Mesenchymal stem cell (in vitro differentiated cells and primary cell): ENCODE measurements at regions not wholly inside any gene's neighbourhood (a gene's known extent, or its start where the extent isn't known, plus 50 kb on each side); places are given as distances from the start of the nearest gene placed in this dataset.

Experiments
- DNase-seq: peaks from one replicate; pipeline ENCODE4 v3.0.0-alpha.2; 2013
- H2AFZ ChIP-seq: one replicate; pipeline ENCODE4 v1.6.1; 2013; ENCODE audit warnings: low read depth, mild to moderate bottlenecking, control low read depth, inconsistent platforms, low read length, moderate library complexity
- H2AK5ac ChIP-seq: 2 replicates; pipeline ENCODE4 v1.6.1; 2013; ENCODE audit warnings: low read length, moderate library complexity, mild to moderate bottlenecking, inconsistent platforms; ENCODE audit not compliant: severe bottlenecking
- H2BK120ac ChIP-seq: one replicate; pipeline ENCODE4 v1.6.1; 2013; ENCODE audit warnings: low read depth, mild to moderate bottlenecking, inconsistent platforms, low read length, moderate library complexity
- H2BK12ac ChIP-seq, 2 experiments: one replicate each; pipeline ENCODE4 v1.6.1; 2013; ENCODE audit warnings: inconsistent platforms in 2 of 2, low read length in 2 of 2, mild to moderate bottlenecking in 2 of 2, moderate library complexity in 2 of 2, control low read depth in 1 of 2
- H2BK15ac ChIP-seq: one replicate; pipeline ENCODE4 v1.6.1; 2013; ENCODE audit warnings: mild to moderate bottlenecking, low read depth, inconsistent platforms; ENCODE audit not compliant: poor library complexity, severe bottlenecking
- H2BK5ac ChIP-seq: 2 replicates; pipeline ENCODE4 v1.6.1; 2013; ENCODE audit warnings: low read depth, mild to moderate bottlenecking, low read length, control low read depth, inconsistent platforms; ENCODE audit not compliant: poor library complexity, severe bottlenecking
- H3K14ac ChIP-seq, 2 experiments: one replicate each; pipeline ENCODE4 v1.6.1; 2013; ENCODE audit warnings: inconsistent platforms in 2 of 2, low read length in 2 of 2, control low read depth in 1 of 2, mild to moderate bottlenecking in 1 of 2, moderate library complexity in 1 of 2
- H3K18ac ChIP-seq, 2 experiments: one replicate each; pipeline ENCODE4 v1.6.1; 2013; ENCODE audit warnings: inconsistent platforms in 2 of 2, low read length in 2 of 2, control low read depth in 1 of 2, low read depth in 1 of 2, mild to moderate bottlenecking in 1 of 2
- H3K23ac ChIP-seq, 2 experiments: one replicate each; pipeline ENCODE4 v1.6.1; 2013; ENCODE audit warnings: inconsistent platforms in 2 of 2, low read length in 2 of 2, mild to moderate bottlenecking in 2 of 2, moderate library complexity in 2 of 2, control low read depth in 1 of 2
- H3K27ac ChIP-seq: 2 replicates; pipeline ENCODE4 v1.5.1; 2013; ENCODE audit warnings: mild to moderate bottlenecking, moderate library complexity, low read length, control low read depth, inconsistent platforms; ENCODE audit not compliant: poor library complexity, severe bottlenecking
- H3K27me3 ChIP-seq, 2 experiments: 2 replicates each; pipeline versions ENCODE4 v1.6.1 to v1.7.0; 2013; ENCODE audit warnings: low read length in 2 of 2, mild to moderate bottlenecking in 2 of 2, moderate library complexity in 2 of 2, control low read depth in 1 of 2, inconsistent platforms in 1 of 2; ENCODE audit not compliant: control insufficient read depth in 1 of 2, insufficient read depth in 1 of 2
- H3K36me3 ChIP-seq, 2 experiments: 2 replicates each; pipeline versions ENCODE4 v1.6.1 to v1.7.0; 2013; ENCODE audit warnings: low read length in 2 of 2, control low read depth in 1 of 2, inconsistent platforms in 1 of 2, low read depth in 1 of 2, mild to moderate bottlenecking in 1 of 2; ENCODE audit not compliant: insufficient read depth in 2 of 2, control insufficient read depth in 1 of 2
- H3K4ac ChIP-seq, 2 experiments: one replicate each; pipeline ENCODE4 v1.6.1; 2013; ENCODE audit warnings: inconsistent platforms in 2 of 2, low read length in 2 of 2, mild to moderate bottlenecking in 2 of 2, moderate library complexity in 2 of 2, control low read depth in 1 of 2, low read depth in 1 of 2
- H3K4me1 ChIP-seq: 2 replicates; pipeline ENCODE4 v1.6.1; 2013; ENCODE audit warnings: low read depth, low read length, control low read depth; ENCODE audit not compliant: control insufficient read depth, insufficient read depth
- H3K4me2 ChIP-seq: 2 replicates; pipeline ENCODE4 v1.6.1; 2013; ENCODE audit warnings: low read length, mild to moderate bottlenecking, inconsistent platforms; ENCODE audit not compliant: poor library complexity, severe bottlenecking
- H3K4me3 ChIP-seq, 2 experiments: 2 replicates each; pipeline versions ENCODE4 v1.5.1 to v1.7.0; 2013; ENCODE audit warnings: low read length in 2 of 2, mild to moderate bottlenecking in 2 of 2, control low read depth in 1 of 2, low read depth in 1 of 2; ENCODE audit not compliant: insufficient read depth in 1 of 2
- H3K79me1 ChIP-seq: replicated peaks from 2 replicates; pipeline ENCODE4 v1.6.1; 2013; ENCODE audit warnings: mild to moderate bottlenecking, control low read depth, low read length, inconsistent platforms; ENCODE audit not compliant: poor library complexity, severe bottlenecking
- H3K9ac ChIP-seq: 2 replicates; pipeline ENCODE4 v1.7.0; 2013; ENCODE audit warnings: mild to moderate bottlenecking, low read length, moderate library complexity
- H3K9me3 ChIP-seq: 2 replicates; pipeline ENCODE4 v1.7.0; 2013; ENCODE audit warnings: mild to moderate bottlenecking, low read length; ENCODE audit not compliant: control insufficient read depth
- H4K8ac ChIP-seq: one replicate; pipeline ENCODE4 v1.6.1; 2013; ENCODE audit warnings: inconsistent platforms, mild to moderate bottlenecking, low read length, moderate library complexity
- H4K91ac ChIP-seq: one replicate; pipeline ENCODE4 v1.6.1; 2013; ENCODE audit warnings: mild to moderate bottlenecking, low read length, inconsistent platforms
- WGBS: methylation state at CpG from one replicate; pipeline ENCODE4 v1.1.7; 2013; ENCODE audit warnings: mixed read lengths; 5-methylcytosine and 5-hydroxymethylcytosine counted together

DNA sequence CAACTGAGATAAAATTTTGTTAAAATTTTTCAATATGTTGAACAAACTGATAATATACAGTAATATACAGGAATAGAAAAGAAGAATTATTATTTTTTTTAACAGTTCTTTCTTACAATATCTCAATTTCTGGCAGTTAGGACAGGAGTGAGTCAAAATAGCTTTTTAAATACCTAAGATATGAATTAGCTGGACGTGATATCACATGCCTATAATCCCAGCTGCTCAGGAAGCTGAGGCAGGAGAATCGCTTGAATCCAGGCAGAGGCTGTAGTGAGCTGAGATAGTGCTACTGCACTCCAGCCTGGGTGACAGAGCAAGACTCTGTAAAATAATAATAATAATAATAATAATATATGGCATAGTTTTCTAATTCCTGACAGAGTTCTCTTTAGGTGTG, 1039.3 kb downstream of the STPG2 start:
- 90% methylated on average over 2 of the region's 2 CpGs for WGBS
- H2AK5ac ChIP-seq, result no peak overlapping the region
- H3K4me1 ChIP-seq, result no peaks in the 10 kb centered on the region

DNA sequence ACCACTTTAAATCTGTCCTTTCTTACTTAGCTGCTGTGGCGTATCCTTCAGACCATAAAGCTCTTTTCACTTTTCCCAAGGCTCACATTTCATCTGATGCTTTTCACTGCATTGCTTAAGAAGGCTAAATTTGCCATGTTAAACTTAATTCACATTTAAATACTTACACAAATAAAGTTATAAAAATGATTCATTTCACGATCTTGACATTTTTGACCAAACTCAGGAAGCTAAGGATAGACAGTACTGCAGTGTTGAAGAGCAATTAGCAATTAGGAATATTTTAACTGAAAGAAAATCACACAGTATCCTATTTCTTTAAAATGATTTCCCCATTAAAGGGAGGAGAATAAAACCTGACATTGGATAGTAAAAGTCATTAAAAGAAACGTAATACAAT, 1038.6 kb downstream of the STPG2 start:
- H3K79me1 ChIP-seq, result no peaks in the 10 kb centered on the region

More for the DNA sequence above, 1039.3 kb downstream of the STPG2 start:
- H2BK120ac ChIP-seq, result no peak overlapping the region
- H2BK15ac ChIP-seq, result no peak overlapping the region
- no peak overlapping the region for H3K27ac ChIP-seq
- no peak overlapping the region for H4K8ac ChIP-seq
- H3K18ac ChIP-seq, result no peak overlapping the region
- H2AFZ ChIP-seq, result no peak overlapping the region
- no peak overlapping the region for H3K4me2 ChIP-seq
- H3K4ac ChIP-seq, result no peak overlapping the region
- H3K79me1 ChIP-seq, result no peaks in the 10 kb centered on the region
- no peak overlapping the region for H3K14ac ChIP-seq
- H3K4me3 ChIP-seq, result no peak overlapping the region
- H3K9me3 ChIP-seq, result no peaks in the 10 kb centered on the region
- no peak overlapping the region for H2BK5ac ChIP-seq
- no peak overlapping the region for H4K91ac ChIP-seq
- H3K36me3 ChIP-seq, result no peaks in the 10 kb centered on the region
- H2BK12ac ChIP-seq, result no peak overlapping the region
- H3K23ac ChIP-seq, result no peak overlapping the region
- DNase-seq, result no peak
- no peaks in the 10 kb centered on the region for H3K27me3 ChIP-seq
- no peak overlapping the region for H3K9ac ChIP-seq

DNA sequence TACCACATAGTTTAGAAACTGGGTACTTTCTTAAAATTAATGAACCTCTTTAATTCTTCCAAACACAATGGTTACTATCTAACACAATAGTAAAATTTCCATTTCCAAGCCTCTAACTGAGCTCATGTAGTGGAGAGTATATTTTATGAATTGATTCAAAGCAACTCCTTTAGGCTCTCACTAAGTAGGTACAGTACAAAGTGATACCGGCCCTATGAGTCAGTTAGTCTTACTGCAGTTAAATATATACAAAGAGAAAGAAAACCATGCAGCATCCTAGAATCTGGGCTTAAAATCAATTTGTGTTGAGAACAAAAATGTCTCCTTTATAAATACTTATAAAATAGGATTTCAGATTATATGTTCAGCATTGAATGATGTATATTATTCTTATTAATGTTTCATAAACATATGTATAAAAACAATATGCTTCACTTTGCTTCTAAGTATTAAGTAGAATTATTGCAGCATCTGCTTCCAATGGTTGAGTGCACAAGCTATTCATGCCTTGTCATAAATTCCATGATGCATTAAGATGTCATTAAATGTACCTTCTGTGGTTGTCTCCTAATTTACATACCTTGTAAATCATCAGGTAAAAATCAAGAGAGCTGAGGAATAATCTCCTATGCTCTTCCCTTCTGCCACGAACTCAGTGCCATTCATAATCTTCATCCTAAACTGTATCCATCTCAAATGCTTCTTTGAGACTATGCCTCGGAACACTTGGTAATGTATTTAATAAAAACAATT, 1037.8 kb downstream of the STPG2 start:
- Histone ChIP-seq H3K36me3 (no peaks in the 10 kb centered on the region), H3K23ac (no peak overlapping the region), H3K4ac (no peak overlapping the region), H2BK5ac (no peak overlapping the region), H3K14ac (no peak overlapping the region), H2BK120ac (no peak overlapping the region), H4K8ac (no peak overlapping the region), H3K4me3 (no peak overlapping the region), H3K27ac (no peak overlapping the region), H3K4me2 (no peak overlapping the region), H4K91ac (no peak overlapping the region), H3K79me1 (no peaks in the 10 kb centered on the region), H3K9me3 (no peaks in the 10 kb centered on the region), H3K9ac (no peak overlapping the region), H2AK5ac (no peak overlapping the region), H2BK12ac (no peak overlapping the region), H2AFZ (no peak overlapping the region), H3K18ac (no peak overlapping the region), H3K27me3 (no peaks in the 10 kb centered on the region), H2BK15ac (no peak overlapping the region), H3K4me1 (no peaks in the 10 kb centered on the region)
- whole genome bisulfite sequencing, result 56% methylated on average over 1 of the region's 3 CpGs
- DNase-seq, result no peak

More for the DNA sequence above, 1038.6 kb downstream of the STPG2 start:
- Histone ChIP-seq H3K9me3 (no peaks in the 10 kb centered on the region), H2BK120ac (no peak overlapping the region), H4K91ac (no peak overlapping the region), H3K4me3 (no peak overlapping the region), H2AFZ (no peak overlapping the region), H2BK15ac (no peak overlapping the region), H3K4ac (no peak overlapping the region), H3K18ac (no peak overlapping the region), H3K14ac (no peak overlapping the region), H3K36me3 (no peaks in the 10 kb centered on the region), H3K27me3 (no peaks in the 10 kb centered on the region), H3K4me2 (no peak overlapping the region), H4K8ac (no peak overlapping the region), H2AK5ac (no peak overlapping the region), H2BK12ac (no peak overlapping the region), H3K4me1 (no peaks in the 10 kb centered on the region), H3K9ac (no peak overlapping the region), H2BK5ac (no peak overlapping the region), H3K27ac (no peak overlapping the region), H3K23ac (no peak overlapping the region)
- WGBS, result 72% methylated on average over 2 of the region's 3 CpGs
- no peak for DNase-seq

DNA sequence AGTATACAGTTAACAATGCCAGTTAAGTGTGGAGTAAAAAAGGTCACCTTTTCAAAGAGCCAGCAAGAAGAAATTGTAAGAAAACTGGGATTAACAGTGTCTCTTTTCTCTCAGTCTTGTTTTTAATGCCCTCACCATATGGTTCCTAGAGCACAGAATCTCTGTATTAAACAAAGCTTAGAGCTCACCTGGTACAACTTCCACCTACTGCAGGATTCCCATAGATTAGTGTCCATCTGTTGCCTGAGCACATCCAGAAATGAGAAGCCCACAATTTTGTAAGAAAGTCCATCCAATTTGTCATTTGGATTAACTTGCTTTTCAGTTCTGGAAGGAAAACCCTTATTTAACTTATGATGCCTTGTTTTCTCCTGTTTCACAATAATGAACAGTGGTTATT, 1037.1 kb downstream of the STPG2 start:
- Histone ChIP-seq H3K27me3 (no peaks in the 10 kb centered on the region), H3K27ac (no peak overlapping the region), H2BK5ac (no peak overlapping the region), H4K91ac (no peak overlapping the region), H4K8ac (no peak overlapping the region), H2BK12ac (no peak overlapping the region), H3K9ac (no peak overlapping the region), H3K18ac (no peak overlapping the region), H3K4ac (no peak overlapping the region), H3K36me3 (no peaks in the 10 kb centered on the region), H2BK120ac (no peak overlapping the region), H3K4me2 (no peak overlapping the region), H3K79me1 (no peaks in the 10 kb centered on the region), H3K4me1 (no peaks in the 10 kb centered on the region), H3K14ac (no peak overlapping the region), H3K4me3 (no peak overlapping the region), H2AFZ (no peak overlapping the region), H3K9me3 (no peaks in the 10 kb centered on the region), H2BK15ac (no peak overlapping the region), H3K23ac (no peak overlapping the region), H2AK5ac (no peak overlapping the region)
- DNase-seq, result no peak
